ENCODE measurements at regions not wholly inside any gene's neighbourhood (a gene's known extent, or its start where the extent isn't known, plus 50 kb on each side); places are given as distances from the start of the nearest gene placed in this dataset.

DNA sequence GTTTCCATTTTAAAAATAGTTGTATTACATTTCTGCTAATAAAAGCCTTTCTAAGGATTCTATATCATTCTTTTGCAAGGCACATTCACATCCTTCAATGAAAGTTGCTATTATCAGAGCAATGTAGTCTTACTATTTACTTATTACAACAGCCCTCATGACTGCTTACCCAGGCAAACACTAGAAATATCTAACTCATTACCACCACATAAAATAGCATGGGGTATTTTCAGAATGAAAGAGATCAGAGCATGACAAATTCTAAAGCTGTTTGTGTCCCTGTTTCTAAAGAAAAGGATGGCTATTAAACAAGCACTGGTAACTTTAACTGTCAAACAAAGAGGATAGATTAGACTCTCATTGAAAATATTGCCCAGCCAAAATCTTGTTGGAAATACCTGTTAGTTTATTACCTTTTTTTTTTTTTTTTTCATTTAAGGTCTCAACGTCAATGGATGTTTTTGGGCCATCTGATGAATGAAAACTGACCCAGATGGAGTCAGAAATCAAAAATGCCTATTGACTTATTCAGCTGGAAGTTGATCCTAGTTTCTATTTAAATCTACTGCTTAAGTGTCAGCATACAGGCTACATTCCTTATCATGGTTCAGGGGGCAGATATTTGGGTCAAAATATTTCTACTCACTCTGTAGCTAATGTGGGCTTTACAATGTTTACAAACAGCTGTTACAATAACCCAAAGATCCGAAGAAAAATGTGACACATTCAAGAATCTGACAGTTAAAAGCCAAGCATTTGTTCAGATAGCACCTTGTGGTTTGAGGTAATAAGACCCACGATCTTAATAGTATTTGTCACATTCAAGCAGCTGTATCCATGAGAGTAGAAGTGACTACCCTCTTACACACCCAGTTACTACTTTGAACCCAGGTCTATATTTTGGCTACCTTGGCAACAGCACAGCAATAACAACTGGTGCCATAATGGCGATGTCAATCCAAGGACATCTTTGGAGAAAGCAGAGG is 554.8 kb upstream of the MEF2C start:
- no peak for ATAC-seq
- no peaks in the 10 kb centered on the region for H3K27me3 ChIP-seq (ENCODE audit: control insufficient read depth, insufficient read depth, low read length)
- no peaks in the 10 kb centered on the region for H3K36me3 ChIP-seq (ENCODE audit: control insufficient read depth, insufficient read depth, low read length)
- H3K4me1 ChIP-seq (ENCODE audit: control insufficient read depth, insufficient read depth, low read length) = no peaks in the 10 kb centered on the region; the same call in 1 of the 2 replicates
- no peaks in the 10 kb centered on the region for H3K9me3 ChIP-seq (ENCODE audit: control insufficient read depth, insufficient read depth, low read depth, low read length)
- no peak overlapping the region for H3K27ac ChIP-seq (ENCODE audit: low read length)
- DNase-seq (ENCODE audit: low read depth, low spot score) = peak; percentile 27
- in situ Hi-C loops (cut with HindIII; ENCODE audit: low pct_unique_long_range_greater_than_20kb, low sequenced_read_pairs) = no loop called here
- POLR2A ChIA-PET = no interaction called here
- no TSS peak for BruUV-seq (replicated peaks)
- H3K4me3 ChIP-seq (ENCODE audit: low read depth in 2 of 2, low read length in 2 of 2) = no peak overlapping the region
- CTCF ChIA-PET = interaction anchor here (0.6 kb wide), 1 partner anchor 457 kb away, joined by 4 read pairs; no protein-coding TSS in a partner anchor
- TF ChIP-seq SIN3A (IDR thresholded peaks at IDR 0.05; ENCODE audit: borderline replicate concordance, insufficient read depth, low read depth, low read length) (no peak), CTCF (IDR thresholded peaks at IDR 0.05) (no peak), TCF7L2 (IDR thresholded peaks at IDR 0.05; ENCODE audit: low read depth, low read length) (no peak)
- intact Hi-C loops (cut with micrococcal nuclease; ENCODE audit: unreplicated experiment) = no loop called here

DNA sequence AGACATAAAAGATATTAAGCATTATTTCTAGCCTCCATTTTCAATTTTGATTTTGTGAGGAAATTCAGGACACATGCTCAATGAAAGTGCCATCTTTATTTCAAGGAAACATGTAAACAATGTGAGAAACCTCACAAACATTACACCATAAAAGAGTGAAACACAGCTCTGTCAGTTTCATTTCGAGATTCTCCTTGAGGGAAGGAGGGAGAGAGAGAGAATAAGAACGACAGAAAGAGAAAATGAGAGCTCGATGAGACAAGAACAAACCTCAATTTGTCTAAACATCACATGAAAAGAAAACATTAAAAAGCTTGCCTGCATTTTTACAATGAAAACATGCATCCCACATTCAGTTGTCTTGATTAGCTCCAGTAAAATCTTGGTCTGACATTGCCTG is 553.5 kb upstream of the MEF2C start:
- intact Hi-C loops (cut with micrococcal nuclease; ENCODE audit: unreplicated experiment) = no loop called here
- Histone ChIP-seq H3K27me3 (ENCODE audit: control insufficient read depth, insufficient read depth, low read length) (no peaks in the 10 kb centered on the region), H3K9me3 (ENCODE audit: control insufficient read depth, insufficient read depth, low read depth, low read length) (no peaks in the 10 kb centered on the region), H3K4me3 (ENCODE audit: low read depth in 2 of 2, low read length in 2 of 2) (no peak overlapping the region), H3K27ac (ENCODE audit: low read length) (no peak overlapping the region), H3K36me3 (ENCODE audit: control insufficient read depth, insufficient read depth, low read length) (no peaks in the 10 kb centered on the region), H3K4me1 (ENCODE audit: control insufficient read depth, insufficient read depth, low read length) (no peaks in the 10 kb centered on the region; the same call in 1 of the 2 replicates)
- in situ Hi-C loops (cut with HindIII; ENCODE audit: low pct_unique_long_range_greater_than_20kb, low sequenced_read_pairs) = no loop called here
- POLR2A ChIA-PET = no interaction called here
- TF ChIP-seq TCF7L2 (IDR thresholded peaks at IDR 0.05; ENCODE audit: low read depth, low read length) (no peak), POLR2AphosphoS5 (IDR thresholded peaks at IDR 0.05; ENCODE audit: low read depth, low read length) (no peak), CTCF (IDR thresholded peaks at IDR 0.05) (no peak), SIN3A (IDR thresholded peaks at IDR 0.05; ENCODE audit: borderline replicate concordance, insufficient read depth, low read depth, low read length) (no peak), REST (IDR thresholded peaks at IDR 0.05; ENCODE audit: insufficient read depth in 1 of 2, low read depth in 2 of 2, low read length in 1 of 2) (no peak)
- DNase-seq (ENCODE audit: low read depth, low spot score) = no peak
- CTCF ChIA-PET = no interaction called here
- no TSS peak for BruUV-seq (replicated peaks)
- ATAC-seq = no peak
